Upper lobe of left lung (tissue), 6 donors: ENCODE measurements at regions not wholly inside any gene's neighbourhood (a gene's known extent, or its start where the extent isn't known, plus 50 kb on each side); places are given as distances from the start of the nearest gene placed in this dataset.
"Not testable (repeated sequence)": the region's sequence is repeated elsewhere in the genome, so short reads cannot be mapped to it uniquely, and the experiment has no call there.

Source experiments
- ATAC-seq, 2 donors: fragments of 200-7000 bp; cut with Tn5 transposase; one replicate each; pipeline ENCODE4 v1.9.1; 2022; ENCODE audit warnings: mild to moderate bottlenecking in 2 of 2, moderate library complexity in 2 of 2; ENCODE audit not compliant: low FRiP score in 2 of 2
- DNase-seq, 2 donors: peaks; one replicate each; pipeline ENCODE4 v3.0.0-alpha.2; 2019 to 2020
- H3K27ac ChIP-seq, 4 donors: fragments of 200-600 bp; sonication (generic); one replicate each; pipeline ENCODE4 v1.5.1; 2016 to 2019
- H3K27me3 ChIP-seq, 4 donors: fragments of 200-600 bp; sonication (generic); one replicate each; pipeline ENCODE4 v1.5.1; 2017 to 2019
- H3K36me3 ChIP-seq, 4 donors: fragments of 200-600 bp; sonication (generic); one replicate each; pipeline ENCODE4 v1.5.1; 2016 to 2019
- H3K4me1 ChIP-seq, 4 donors: fragments of 200-600 bp; sonication (generic); one replicate each; pipeline ENCODE4 v1.5.1; 2018 to 2019
- H3K4me3 ChIP-seq, 4 donors: fragments of 200-600 bp; sonication (generic); one replicate each; pipeline ENCODE4 v1.5.1; 2017 to 2019; ENCODE audit warnings: mild to moderate bottlenecking in 2 of 4, moderate library complexity in 1 of 4
- H3K9me3 ChIP-seq, 4 donors: fragments of 200-600 bp; sonication (generic); one replicate each; pipeline ENCODE4 v1.5.1; 2018 to 2019
- EP300 ChIP-seq, 4 donors: sonication (generic); formaldehyde crosslinking; IDR thresholded peaks; one replicate each; pipeline ENCODE4 v1.5.1; 2017; ENCODE audit warnings: antibody characterized with exemption in 4 of 4, control low read depth in 2 of 4
- POLR2A ChIP-seq, 4 donors: fragments of 450-650 bp; IDR thresholded peaks; one replicate each; pipeline ENCODE4 v1.5.1; 2016 to 2017; ENCODE audit warnings: antibody characterized with exemption in 4 of 4, mild to moderate bottlenecking in 2 of 4
- POLR2AphosphoS5 ChIP-seq, 2 donors: sonication (generic); formaldehyde crosslinking; IDR thresholded peaks; one replicate each; pipeline ENCODE4 v1.5.1; 2017; ENCODE audit warnings: antibody characterized with exemption in 2 of 2
- WGBS, 2 donors: methylation state at CpG; one replicate each; pipeline ENCODE4 v1.1.5; 2017 to 2018; 5-methylcytosine and 5-hydroxymethylcytosine counted together
- TF ChIP-seq, protein P1 (sequence below), 6 experiments: fragments of 450-650 bp in 4 of 6; fragments of 200-600 bp in 2 of 6; sonication (generic) in 2 of 6; IDR thresholded peaks; one replicate each; pipeline ENCODE4 v1.5.1; 2016 to 2019; ENCODE audit warnings: antibody characterized with exemption in 6 of 6
- donor health status: DM: no; HTN: no; CAD: no; lungs with moderate emphysema.
- donor health status: DM: no; HTN: yes; CAD: no; lungs with severe emphysema.

DNA sequence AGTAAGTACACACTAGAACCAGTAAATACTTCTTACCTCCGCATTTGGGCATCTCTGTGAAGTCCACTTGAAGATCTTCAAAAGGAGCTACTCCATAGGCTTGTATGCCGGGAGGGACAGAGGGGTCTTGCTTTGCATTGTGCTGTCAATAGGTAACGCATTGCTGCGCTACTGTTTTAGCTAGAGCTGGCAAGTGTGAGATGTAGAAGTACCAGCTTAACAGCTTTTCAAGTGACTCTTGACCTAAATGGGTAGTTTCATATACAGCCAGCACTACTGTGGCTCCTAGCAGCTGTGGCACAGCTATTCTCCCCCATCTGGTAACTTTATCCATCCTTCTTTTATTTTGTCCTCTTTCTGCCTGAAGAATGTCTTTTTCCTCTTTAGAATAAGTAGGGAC is 205.3 kb upstream of the KLF8 start:
- 65 to 80% methylated on average over 2 to 4 of the region's 4 CpGs for WGBS, 2 donors
- Histone ChIP-seq H3K4me1 (no peaks in the 10 kb centered on the region), H3K27me3 (no peaks in the 10 kb centered on the region), H3K27ac (peak overlapping the region in 2 of 4 donors; percentile 38 to 58), H3K4me3 (peak overlapping the region in 3 of 4 donors; percentile 18 to 26 (median 25)), H3K9me3 (no peaks in the 10 kb centered on the region), H3K36me3 (no peaks in the 10 kb centered on the region)
- TF ChIP-seq POLR2AphosphoS5 (IDR thresholded peaks at IDR 0.05) (no peak), POLR2A (IDR thresholded peaks at IDR 0.05) (no peak)
- ATAC-seq = peak in 1 of 2 donors; percentile 62
- no peak for DNase-seq

DNA sequence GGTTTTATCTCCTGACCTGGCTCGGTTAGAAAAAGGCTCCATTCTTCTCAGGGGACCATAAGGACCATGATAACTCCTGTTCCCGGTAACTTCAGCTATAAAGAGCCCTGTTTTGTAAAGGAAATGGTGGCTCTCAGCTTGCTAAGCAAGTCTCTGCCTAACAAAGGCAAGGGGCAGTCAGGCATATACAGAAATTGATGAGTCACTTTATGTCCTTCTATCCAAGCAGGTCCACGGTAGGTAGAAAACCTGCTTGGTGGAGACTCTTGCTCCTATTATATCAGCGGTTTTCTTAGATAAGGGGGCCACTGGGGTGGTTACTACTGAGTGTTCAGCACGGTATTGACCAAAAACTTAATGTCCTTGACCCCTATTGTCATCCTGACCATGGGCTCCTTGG is 203.0 kb upstream of the KLF8 start:
- no peak overlapping the region for H3K27ac ChIP-seq
- no peaks in the 10 kb centered on the region for H3K36me3 ChIP-seq
- 68 to 100% methylated on average over 2 to 5 of the region's 5 CpGs for WGBS, 2 donors
- DNase-seq (no peak), ATAC-seq (no peak)
- no peaks in the 10 kb centered on the region for H3K27me3 ChIP-seq
- H3K9me3 ChIP-seq = no peaks in the 10 kb centered on the region
- no peaks in the 10 kb centered on the region for H3K4me1 ChIP-seq
- TF ChIP-seq POLR2AphosphoS5 (IDR thresholded peaks at IDR 0.05) (no peak), EP300 (IDR thresholded peaks at IDR 0.05) (no peak), POLR2A (IDR thresholded peaks at IDR 0.05) (no peak)
- TF ChIP-seq, protein P1, sequence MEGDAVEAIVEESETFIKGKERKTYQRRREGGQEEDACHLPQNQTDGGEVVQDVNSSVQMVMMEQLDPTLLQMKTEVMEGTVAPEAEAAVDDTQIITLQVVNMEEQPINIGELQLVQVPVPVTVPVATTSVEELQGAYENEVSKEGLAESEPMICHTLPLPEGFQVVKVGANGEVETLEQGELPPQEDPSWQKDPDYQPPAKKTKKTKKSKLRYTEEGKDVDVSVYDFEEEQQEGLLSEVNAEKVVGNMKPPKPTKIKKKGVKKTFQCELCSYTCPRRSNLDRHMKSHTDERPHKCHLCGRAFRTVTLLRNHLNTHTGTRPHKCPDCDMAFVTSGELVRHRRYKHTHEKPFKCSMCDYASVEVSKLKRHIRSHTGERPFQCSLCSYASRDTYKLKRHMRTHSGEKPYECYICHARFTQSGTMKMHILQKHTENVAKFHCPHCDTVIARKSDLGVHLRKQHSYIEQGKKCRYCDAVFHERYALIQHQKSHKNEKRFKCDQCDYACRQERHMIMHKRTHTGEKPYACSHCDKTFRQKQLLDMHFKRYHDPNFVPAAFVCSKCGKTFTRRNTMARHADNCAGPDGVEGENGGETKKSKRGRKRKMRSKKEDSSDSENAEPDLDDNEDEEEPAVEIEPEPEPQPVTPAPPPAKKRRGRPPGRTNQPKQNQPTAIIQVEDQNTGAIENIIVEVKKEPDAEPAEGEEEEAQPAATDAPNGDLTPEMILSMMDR (IDR thresholded peaks at IDR 0.05) = no peak
- no peak overlapping the region for H3K4me3 ChIP-seq

DNA sequence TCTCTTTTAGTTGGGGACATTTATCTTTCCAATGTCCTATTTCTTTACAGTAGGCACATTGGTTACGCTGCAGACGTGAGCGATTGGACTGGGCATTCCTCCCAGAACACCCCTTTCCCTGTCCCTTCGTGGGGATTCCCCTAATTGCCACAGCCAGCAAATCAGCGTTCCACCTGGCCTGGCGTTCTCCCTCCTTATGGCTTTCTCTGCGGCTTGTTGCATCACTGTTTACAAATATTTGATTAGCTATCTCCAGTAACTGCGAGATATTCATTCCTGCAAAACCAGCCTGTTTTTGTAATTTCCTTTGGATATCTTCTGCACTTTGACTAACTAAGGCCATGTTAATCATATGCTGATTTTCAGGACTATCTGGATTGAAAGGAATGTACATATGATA is 202.5 kb upstream of the KLF8 start:
- no peak for ATAC-seq

DNA sequence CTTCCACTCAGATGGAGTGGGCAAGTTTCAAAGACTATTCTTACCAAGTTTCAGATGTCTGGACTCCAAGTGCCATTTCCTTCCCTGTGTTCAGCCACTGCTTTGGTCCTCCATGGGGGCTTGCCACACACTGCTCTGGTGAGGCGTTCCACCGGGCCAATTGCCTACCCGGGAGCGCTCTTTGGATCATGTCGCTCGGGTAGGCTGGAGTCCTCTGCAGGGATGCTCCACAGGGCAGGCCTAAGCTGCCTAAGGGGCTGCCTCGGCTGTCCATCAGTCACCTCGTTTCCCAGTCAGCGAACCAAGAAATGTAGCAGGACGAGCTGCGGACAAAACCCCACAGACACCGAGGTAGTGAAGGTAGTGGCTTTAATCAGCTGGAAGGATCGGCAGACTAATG is 200.7 kb upstream of the KLF8 start:
- Histone ChIP-seq H3K4me1 (no peaks in the 10 kb centered on the region), H3K27ac (no peak overlapping the region), H3K27me3 (no peaks in the 10 kb centered on the region), H3K9me3 (peaks cover 0 to 2% (median 1%) of the 10 kb centered on the region in 4 donors), H3K4me3 (no peak overlapping the region), H3K36me3 (no peaks in the 10 kb centered on the region)
- DNase-seq (peak in 1 of 2 donors; percentile 7), ATAC-seq (no peak)
- TF ChIP-seq, protein P1 (IDR thresholded peaks at IDR 0.05) = no peak
- TF ChIP-seq POLR2AphosphoS5 (IDR thresholded peaks at IDR 0.05) (no peak), EP300 (IDR thresholded peaks at IDR 0.05) (no peak), POLR2A (IDR thresholded peaks at IDR 0.05) (no peak)
- 92 to 100% methylated on average over 1 to 13 of the region's 13 CpGs for WGBS, 2 donors

More for the DNA sequence above, 202.5 kb upstream of the KLF8 start:
- H3K36me3 ChIP-seq = no peaks in the 10 kb centered on the region
- no peaks in the 10 kb centered on the region for H3K27me3 ChIP-seq
- no peak overlapping the region for H3K27ac ChIP-seq
- no peaks in the 10 kb centered on the region for H3K4me1 ChIP-seq
- peak in 1 of 2 donors; percentile 55 for DNase-seq
- 74 to 75% methylated on average over 8 of the region's 8 CpGs for WGBS, 2 donors
- H3K4me3 ChIP-seq = no peak overlapping the region
- TF ChIP-seq EP300 (IDR thresholded peaks at IDR 0.05) = no peak
- TF ChIP-seq, protein P1 (IDR thresholded peaks at IDR 0.05) = no peak
- TF ChIP-seq POLR2A (IDR thresholded peaks at IDR 0.05) = no peak
- TF ChIP-seq POLR2AphosphoS5 (IDR thresholded peaks at IDR 0.05) = no peak
- H3K9me3 ChIP-seq = no peaks in the 10 kb centered on the region

DNA sequence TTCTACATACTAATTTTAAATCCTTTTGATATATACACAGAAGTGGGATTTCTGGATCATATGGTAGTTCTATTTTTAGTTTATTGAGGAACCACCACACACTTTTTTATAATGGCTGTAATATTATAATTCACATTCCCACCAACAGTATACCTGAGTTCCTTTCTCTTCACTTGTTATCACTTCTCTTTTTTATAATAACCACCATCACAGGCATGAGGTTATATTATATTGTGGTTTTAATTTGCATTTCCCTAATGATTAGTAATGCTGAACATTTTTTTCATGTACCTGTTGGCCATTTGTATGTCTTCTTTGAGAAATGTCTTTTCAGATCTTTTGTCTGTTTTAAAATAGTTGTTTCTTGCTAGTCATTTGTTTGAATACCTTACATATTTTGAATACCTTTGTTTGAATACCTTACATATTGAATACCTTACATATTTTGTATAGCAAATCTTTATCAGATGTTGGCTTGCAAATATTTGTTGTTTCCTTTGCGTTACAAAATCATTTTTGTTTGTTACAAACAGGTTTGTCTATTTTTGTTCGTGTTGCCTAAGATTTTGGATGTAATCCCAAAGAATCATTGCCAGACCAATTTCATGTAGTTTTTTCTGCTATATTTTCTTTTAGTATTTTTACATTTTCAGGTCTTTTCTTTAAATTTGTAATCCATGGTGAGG is 198.5 kb upstream of the KLF8 start:
- no peak overlapping the region for H3K27ac ChIP-seq
- no peak overlapping the region for H3K4me3 ChIP-seq
- TF ChIP-seq EP300 (IDR thresholded peaks at IDR 0.05) (no peak), POLR2A (IDR thresholded peaks at IDR 0.05) (no peak), POLR2AphosphoS5 (IDR thresholded peaks at IDR 0.05) (no peak)
- TF ChIP-seq, protein P1 (IDR thresholded peaks at IDR 0.05) = no peak
- H3K36me3 ChIP-seq = no peaks in the 10 kb centered on the region
- no peaks in the 10 kb centered on the region for H3K27me3 ChIP-seq
- WGBS, 2 donors = 48 to 73% methylated on average over 2 of the region's 2 CpGs
- H3K9me3 ChIP-seq = peaks cover 0 to 13% (median 5%) of the 10 kb centered on the region in 4 donors
- H3K4me1 ChIP-seq = no peaks in the 10 kb centered on the region
- ATAC-seq (no peak), DNase-seq (no peak)

DNA sequence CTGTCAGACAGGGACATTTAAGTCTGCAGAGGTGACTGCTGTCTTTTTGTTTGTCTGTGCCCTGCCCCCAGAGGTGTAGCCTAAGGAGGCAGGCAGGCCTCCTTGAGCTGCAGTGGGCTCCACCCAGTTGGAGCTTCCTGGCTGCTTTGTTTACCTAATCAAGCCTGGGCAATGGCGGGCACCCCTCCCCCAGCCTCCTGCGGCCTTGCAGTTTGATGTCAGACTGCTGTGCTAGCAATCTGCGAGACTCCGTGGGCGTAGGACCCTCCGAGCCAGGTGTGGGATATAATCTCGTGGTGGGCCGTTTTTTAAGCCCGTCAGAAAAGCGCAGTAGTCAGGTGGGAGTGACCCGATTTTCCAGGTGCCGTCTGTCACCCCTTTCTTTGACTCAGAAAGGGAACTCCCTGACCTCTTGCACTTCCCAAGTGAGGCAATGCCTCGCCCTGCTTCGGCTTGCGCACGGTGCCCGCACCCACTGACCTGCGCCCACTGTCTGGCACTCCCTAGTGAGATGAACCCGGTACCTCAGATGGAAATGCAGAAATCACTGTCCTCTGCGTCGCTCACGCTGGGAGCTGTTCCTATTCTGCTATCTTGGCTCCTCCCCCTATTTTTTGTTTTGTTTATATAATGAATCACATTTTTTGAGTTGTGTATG is 179.4 kb upstream of the KLF8 start:
- ATAC-seq, H3K36me3 ChIP-seq, H3K4me1 ChIP-seq, H3K27ac ChIP-seq, H3K9me3 ChIP-seq, H3K4me3 ChIP-seq, H3K27me3 ChIP-seq: not testable (repeated sequence)
- DNase-seq = peak in 1 of 2 donors; percentile 28
- 78 to 88% methylated on average over 4 to 22 of the region's 22 CpGs for WGBS, 2 donors
